K562 (cell line): ENCODE measurements at regions not wholly inside any gene's neighbourhood (a gene's known extent, or its start where the extent isn't known, plus 50 kb on each side); places are given as distances from the start of the nearest gene placed in this dataset.
A peak's percentile ranks its signal among the peaks of the same experiment; 100 is the strongest.

Experiments used
- ARHGAP35 ChIP-seq: fragments of 450-650 bp; IDR thresholded peaks from 2 replicates; pipeline ENCODE4 v1.6.1; 2018; ENCODE audit not compliant: partially characterized antibody
- CGGBP1 ChIP-seq: fragments of 250-450 bp; sonication (Bioruptor Pico); IDR thresholded peaks from 2 replicates; pipeline ENCODE4 v1.9.0; 2021; ENCODE audit warnings: mild to moderate bottlenecking
- E4F1 ChIP-seq: fragments of 250-450 bp; sonication (Bioruptor Pico); IDR thresholded peaks from 2 replicates; pipeline ENCODE4 v1.5.0; 2021; ENCODE audit warnings: mild to moderate bottlenecking, borderline replicate concordance
- ETV6 ChIP-seq, 3 experiments: fragments of 150-350 bp in 1 of 3; sonication (generic) in 1 of 3; formaldehyde crosslinking in 1 of 3; IDR thresholded peaks; 2 replicates each; pipeline versions ENCODE4 v1.6.1 to v1.8.0; 2014 to 2022; ENCODE audit warnings: borderline replicate concordance in 2 of 3, low read depth in 2 of 3, antibody characterized with exemption in 1 of 3, low read length in 1 of 3, mild to moderate bottlenecking in 1 of 3, missing genetic modification reagents in 1 of 3
- FUS ChIP-seq: fragments of 200-400 bp; formaldehyde crosslinking; optimal IDR thresholded peaks from 2 replicates; pipeline ENCODE3; 2017; ENCODE audit warnings: low read depth, low read length
- JUNB ChIP-seq: fragments of 450-650 bp; formaldehyde crosslinking; conservative IDR thresholded peaks from 2 replicates; pipeline ENCODE4 v1.4.0; 2020; ENCODE audit warnings: mild to moderate bottlenecking
- MBD2 ChIP-seq: sonication (generic); IDR thresholded peaks from 2 replicates; pipeline ENCODE4 v1.6.1; 2016; ENCODE audit warnings: low read depth, borderline replicate concordance
- MEIS2 ChIP-seq: fragments of 450-650 bp; IDR thresholded peaks from 2 replicates; pipeline ENCODE4 v1.6.1; 2014; ENCODE audit warnings: mild to moderate bottlenecking; ENCODE audit not compliant: partially characterized antibody
- SFPQ ChIP-seq: fragments of 200-400 bp; formaldehyde crosslinking; IDR thresholded peaks from 2 replicates; pipeline ENCODE4 v1.6.1; 2017; ENCODE audit warnings: mild to moderate bottlenecking, low read depth, low read length, moderate library complexity
- TCF15 ChIP-seq: fragments of 250-450 bp; sonication (Bioruptor Pico); IDR thresholded peaks from 2 replicates; pipeline ENCODE4 v1.8.0; 2022; ENCODE audit warnings: moderate library complexity, mild to moderate bottlenecking, inconsistent platforms
- VEZF1 ChIP-seq: fragments of 200-800 bp; sonication (Bioruptor generic); IDR thresholded peaks from 2 replicates; pipeline ENCODE4 v1.6.1; 2017; ENCODE audit warnings: missing genetic modification characterization, missing compliant biosample characterization

- TF ChIP-seq E4F1 (CRISPR knock-in tag) (no peak), MEIS2 (no peak), ETV6 (IDR thresholded peaks at IDR 0.05; ENCODE audit: borderline replicate concordance in 1 of 2, low read depth in 2 of 2, low read length in 1 of 2) (no peak), ETV6 (CRISPR knock-in tag; IDR thresholded peaks at IDR 0.05; ENCODE audit: borderline replicate concordance) (no peak), ARHGAP35 (no peak), SFPQ (no peak), FUS (no peak), MBD2 (no peak; the same call in 1 of the 2 replicates), CGGBP1 (no peak), TCF15 (CRISPR knock-in tag) (no peak), JUNB (CRISPR knock-in tag) (no peak), VEZF1 (CRISPR knock-in tag) (peak; percentile 89)
Measured at GRCh38 chr9:129496473-129497004, 124.4 kb downstream of the C9orf50 start (continued).
